GM18505 (cell line): ENCODE measurements at regions not wholly inside any gene's neighbourhood (a gene's known extent, or its start where the extent isn't known, plus 50 kb on each side); places are given as distances from the start of the nearest gene placed in this dataset.

Source experiments
- ATAC-seq: cut with Tn5 transposase; IDR thresholded peaks from one replicate; pipeline ENCODE4 v1.9.1; 2021; ENCODE audit not compliant: unreplicated experiment
- POLR2A ChIP-seq: IDR thresholded peaks from 4 replicates; pipeline ENCODE4 v1.6.1; 2011; ENCODE audit warnings: borderline replicate concordance; ENCODE audit not compliant: insufficient read depth, insufficient read length; ENCODE audit errors: extremely low read depth

DNA sequence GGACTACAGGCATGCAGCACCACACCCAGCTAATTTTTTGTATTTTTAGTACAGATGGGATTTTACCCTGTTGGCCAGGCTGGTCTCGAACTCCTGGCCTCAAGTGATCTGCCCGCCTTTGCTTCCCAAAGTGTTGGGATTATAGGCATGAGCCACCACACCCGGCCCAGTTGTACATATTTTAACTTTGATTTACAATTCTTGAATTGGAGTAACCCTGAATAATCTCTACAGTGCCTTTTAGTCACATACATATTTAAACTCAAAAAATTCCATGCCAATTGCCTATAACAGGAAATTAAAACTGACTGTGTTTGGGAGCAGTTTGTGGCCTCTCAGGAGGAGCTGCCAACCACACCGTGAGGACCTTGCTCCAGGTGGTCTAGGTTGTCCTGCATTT is 199.8 kb upstream of the PDE10A start:
- ATAC-seq, result no peak
- TF ChIP-seq POLR2A, result no peak

DNA sequence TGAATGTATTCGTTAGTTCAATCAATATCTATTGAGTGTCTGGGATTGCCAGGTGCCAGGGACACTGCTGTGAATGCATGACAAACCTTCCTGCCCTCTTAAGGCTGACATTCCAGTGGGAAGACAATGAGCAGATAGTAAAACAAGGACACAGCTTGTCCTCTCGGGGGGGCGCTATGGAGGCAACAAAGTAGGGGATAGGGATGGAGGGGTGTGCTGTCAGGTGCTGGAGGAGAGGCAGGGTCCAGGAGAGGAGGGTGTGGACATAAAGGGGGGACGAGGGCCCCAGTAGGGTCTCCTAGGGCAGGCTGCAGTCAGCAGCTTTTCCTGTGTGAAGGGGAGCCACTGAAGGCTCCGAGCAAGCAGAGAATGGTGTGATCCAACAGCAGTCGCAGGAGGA is 198.2 kb upstream of the PDE10A start:
- TF ChIP-seq POLR2A, result no peak
- ATAC-seq, result no peak

GRCh38 chr6:165858586-165858985 is 195.5 kb upstream of the PDE10A start:
- ATAC-seq, result no peak
- TF ChIP-seq POLR2A, result no peak

DNA sequence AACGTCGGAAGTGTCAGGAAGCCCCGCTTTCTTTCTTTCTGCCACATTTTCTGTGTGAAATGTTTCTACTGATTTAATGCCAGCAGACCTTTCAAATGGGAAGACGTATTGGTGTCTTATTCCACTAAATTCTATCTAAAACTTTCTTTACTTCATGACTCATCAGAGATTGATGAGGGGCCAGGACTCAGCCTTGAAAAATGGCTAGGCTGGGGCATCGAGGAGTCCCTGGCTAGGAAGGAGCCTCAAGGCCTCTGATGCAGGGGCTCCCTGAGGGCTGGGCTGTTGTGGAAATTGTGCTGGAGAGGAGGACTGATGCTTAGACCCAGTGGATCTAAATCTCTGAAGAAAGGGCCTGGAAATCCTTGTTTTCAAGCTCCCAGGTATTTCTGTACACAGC is 192.8 kb upstream of the PDE10A start:
- no peak for ATAC-seq
- no peak for TF ChIP-seq POLR2A

- ATAC-seq, result no peak
- TF ChIP-seq POLR2A, result no peak
Measured at GRCh38 chr6:165854863-165855593, 192.0 kb upstream of the PDE10A start.

GRCh38 chr6:165854061-165854862 is 191.2 kb upstream of the PDE10A start:
- no peak for TF ChIP-seq POLR2A
- no peak for ATAC-seq

GRCh38 chr6:165852676-165853075 is 189.6 kb upstream of the PDE10A start:
- TF ChIP-seq POLR2A, result no peak
- no peak for ATAC-seq

DNA sequence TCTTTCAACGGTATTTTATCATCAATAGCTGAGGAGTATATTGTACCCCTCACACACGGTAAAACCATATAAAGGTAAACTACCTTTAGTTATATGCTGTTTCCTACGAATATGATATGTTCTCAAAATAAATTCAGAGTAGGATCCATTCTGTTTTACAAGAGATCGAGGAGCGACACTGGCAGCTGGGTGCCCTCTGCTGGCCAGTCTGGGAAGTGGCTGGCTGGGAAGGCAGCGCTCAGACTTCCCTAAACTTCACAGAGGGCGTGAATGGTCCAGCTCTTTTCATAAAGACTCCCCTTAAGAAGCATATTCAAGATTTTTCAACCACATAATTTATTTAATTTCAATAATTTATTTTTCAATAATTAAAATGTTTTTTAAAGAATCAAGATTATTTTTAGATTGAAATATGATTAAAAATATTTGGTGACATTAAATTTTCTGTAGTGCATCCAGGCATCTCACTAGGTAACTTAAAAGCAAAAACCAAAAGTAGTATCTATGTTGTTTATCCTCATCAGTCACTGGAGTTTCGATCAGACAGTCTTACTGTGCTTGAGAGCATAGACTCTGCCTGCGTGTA is 187.5 kb upstream of the PDE10A start:
- no peak for TF ChIP-seq POLR2A
- ATAC-seq, result peak; percentile 78

- TF ChIP-seq POLR2A, result no peak
- no peak for ATAC-seq
Measured at GRCh38 chr6:165849534-165850430, 186.7 kb upstream of the PDE10A start.

DNA sequence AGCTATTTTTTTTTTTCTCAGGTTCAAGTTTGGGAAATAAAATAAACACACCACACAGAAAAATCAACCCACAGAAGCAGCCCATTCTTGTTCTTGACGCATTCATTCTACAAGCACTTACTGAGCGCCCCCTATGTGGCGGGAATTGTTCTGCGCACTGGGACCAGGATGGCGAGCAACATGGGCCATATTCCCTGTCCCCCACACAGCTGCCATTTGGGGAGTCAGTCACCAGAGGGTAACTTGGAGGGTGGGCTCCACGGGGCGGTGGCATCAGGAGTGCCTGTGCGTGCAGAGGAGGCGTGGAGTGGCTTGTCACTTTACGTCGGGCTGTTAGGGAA is 185.0 kb upstream of the PDE10A start:
- no peak for ATAC-seq
- TF ChIP-seq POLR2A, result no peak

- TF ChIP-seq POLR2A, result no peak
- no peak for ATAC-seq
Measured at GRCh38 chr6:165847407-165848085, 184.5 kb upstream of the PDE10A start.

DNA sequence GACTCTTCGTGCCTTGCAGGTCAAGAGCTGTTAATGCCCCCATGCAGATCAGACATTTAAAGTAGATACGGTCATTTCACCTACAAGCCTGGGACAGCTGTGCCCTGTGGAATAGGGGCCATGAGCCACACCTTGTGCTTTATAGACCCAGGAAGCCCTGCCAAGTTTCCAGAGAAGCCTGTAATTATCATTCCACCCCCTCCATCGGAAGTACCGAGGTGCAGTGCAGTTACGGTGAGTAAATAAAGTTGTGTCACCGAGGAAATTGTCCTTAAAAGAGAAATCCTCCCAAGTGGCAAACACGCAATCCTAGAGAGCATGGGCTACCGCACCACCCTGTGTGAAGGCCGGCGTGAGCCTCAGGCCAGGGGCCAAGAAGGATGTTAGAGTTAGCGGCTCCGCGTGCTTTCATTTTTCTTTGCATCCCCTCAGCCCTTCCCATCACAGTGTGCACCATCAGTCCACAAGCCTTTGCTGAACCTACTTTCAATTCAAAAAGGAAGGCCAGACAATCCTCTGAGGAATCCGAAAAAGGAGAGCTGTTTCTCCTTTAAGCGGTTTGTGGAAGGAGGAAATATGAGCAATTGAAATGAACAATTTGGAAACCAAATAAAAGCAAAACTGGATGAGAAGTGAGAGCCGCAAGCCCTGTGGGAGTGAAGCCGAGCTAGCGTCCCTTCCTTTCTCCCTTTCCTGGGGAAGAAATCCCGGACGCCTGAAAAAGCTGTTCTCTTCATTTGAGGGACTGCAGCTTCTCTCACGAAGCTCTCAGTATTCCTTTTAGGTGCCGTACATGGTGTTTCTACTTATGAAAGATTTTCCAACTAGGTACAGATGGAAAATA is 183.3 kb upstream of the PDE10A start:
- no peak for TF ChIP-seq POLR2A
- no peak for ATAC-seq
